ENCODE measurements at regions not wholly inside any gene's neighbourhood (a gene's known extent, or its start where the extent isn't known, plus 50 kb on each side); places are given as distances from the start of the nearest gene placed in this dataset.
A peak's percentile ranks its signal among the peaks of the same experiment; 100 is the strongest.

DNA sequence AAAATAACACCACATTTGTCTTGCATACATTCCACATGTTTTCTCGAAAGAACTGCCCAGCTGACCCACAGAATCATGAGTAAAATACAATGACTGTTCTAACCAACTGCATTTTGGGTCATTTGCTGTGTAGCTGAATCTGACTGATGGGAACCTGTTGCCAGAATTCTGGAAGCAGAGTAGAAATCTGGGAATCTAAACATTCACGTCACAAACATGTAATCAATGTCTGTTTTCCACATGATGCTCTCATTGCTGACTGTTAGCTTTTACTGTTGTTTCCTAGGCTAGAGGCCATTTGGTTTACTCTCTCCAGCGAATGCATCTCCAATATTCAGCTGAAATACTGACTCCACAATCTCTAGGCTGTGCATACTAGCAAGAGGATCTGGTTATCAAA lies 710.1 kb downstream of the KCNJ2 start (continued):
- TF ChIP-seq, protein P1, sequence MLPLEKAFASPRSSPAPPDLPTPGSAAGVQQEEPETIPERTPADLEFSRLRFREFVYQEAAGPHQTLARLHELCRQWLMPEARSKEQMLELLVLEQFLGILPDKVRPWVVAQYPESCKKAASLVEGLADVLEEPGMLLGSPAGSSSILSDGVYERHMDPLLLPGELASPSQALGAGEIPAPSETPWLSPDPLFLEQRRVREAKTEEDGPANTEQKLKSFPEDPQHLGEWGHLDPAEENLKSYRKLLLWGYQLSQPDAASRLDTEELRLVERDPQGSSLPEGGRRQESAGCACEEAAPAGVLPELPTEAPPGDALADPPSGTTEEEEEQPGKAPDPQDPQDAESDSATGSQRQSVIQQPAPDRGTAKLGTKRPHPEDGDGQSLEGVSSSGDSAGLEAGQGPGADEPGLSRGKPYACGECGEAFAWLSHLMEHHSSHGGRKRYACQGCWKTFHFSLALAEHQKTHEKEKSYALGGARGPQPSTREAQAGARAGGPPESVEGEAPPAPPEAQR (CRISPR knock-in tag; IDR thresholded peaks at IDR 0.05): no peak
- TF ChIP-seq PRRX2 (CRISPR knock-in tag; IDR thresholded peaks at IDR 0.05): no peak
- TF ChIP-seq, protein P2, sequence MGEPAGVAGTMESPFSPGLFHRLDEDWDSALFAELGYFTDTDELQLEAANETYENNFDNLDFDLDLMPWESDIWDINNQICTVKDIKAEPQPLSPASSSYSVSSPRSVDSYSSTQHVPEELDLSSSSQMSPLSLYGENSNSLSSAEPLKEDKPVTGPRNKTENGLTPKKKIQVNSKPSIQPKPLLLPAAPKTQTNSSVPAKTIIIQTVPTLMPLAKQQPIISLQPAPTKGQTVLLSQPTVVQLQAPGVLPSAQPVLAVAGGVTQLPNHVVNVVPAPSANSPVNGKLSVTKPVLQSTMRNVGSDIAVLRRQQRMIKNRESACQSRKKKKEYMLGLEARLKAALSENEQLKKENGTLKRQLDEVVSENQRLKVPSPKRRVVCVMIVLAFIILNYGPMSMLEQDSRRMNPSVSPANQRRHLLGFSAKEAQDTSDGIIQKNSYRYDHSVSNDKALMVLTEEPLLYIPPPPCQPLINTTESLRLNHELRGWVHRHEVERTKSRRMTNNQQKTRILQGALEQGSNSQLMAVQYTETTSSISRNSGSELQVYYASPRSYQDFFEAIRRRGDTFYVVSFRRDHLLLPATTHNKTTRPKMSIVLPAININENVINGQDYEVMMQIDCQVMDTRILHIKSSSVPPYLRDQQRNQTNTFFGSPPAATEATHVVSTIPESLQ (CRISPR knock-in tag; IDR thresholded peaks at IDR 0.05): no peak
- TF ChIP-seq ZNF138 (CRISPR knock-in tag; conservative IDR thresholded peaks at IDR 0.05): no peak
- TF ChIP-seq FOXK1 (CRISPR knock-in tag; IDR thresholded peaks at IDR 0.05): no peak
- TF ChIP-seq IRF2 (CRISPR knock-in tag; IDR thresholded peaks at IDR 0.05; ENCODE audit: borderline replicate concordance, low read depth): no peak
- TF ChIP-seq NFYB (CRISPR knock-in tag; conservative IDR thresholded peaks at IDR 0.05; ENCODE audit: low read depth): no peak
- no peak for TF ChIP-seq FOXP1 (CRISPR knock-in tag; IDR thresholded peaks at IDR 0.05; ENCODE audit: borderline replicate concordance)
- TF ChIP-seq RELA (CRISPR knock-in tag; IDR thresholded peaks at IDR 0.05; ENCODE audit: borderline replicate concordance): no peak

DNA sequence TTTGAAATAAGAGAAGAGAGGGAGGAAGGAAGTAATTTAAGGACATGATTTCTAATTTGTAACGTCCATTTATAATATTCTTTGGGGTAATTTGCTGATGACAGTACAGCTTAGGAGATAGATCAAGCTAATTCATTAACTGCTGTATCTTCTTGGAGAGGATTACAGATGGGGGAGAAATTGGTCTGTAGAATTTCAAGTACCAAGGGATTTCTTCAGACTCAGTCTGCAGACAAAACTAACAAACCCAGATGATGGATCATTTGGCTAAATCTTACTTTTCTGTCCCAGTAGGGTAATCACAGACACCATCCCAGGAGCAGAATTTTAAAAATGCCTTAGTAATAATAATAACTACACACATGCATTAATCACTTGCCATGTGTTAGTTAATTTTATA lies 711.8 kb downstream of the KCNJ2 start:
- POLR2A ChIA-PET: no interaction called here
- H3K9me3 Mint-ChIP-seq: peaks cover 22% of the 10 kb centered on the region
- no peak for DNase-seq (ENCODE audit: low spot score)

DNA sequence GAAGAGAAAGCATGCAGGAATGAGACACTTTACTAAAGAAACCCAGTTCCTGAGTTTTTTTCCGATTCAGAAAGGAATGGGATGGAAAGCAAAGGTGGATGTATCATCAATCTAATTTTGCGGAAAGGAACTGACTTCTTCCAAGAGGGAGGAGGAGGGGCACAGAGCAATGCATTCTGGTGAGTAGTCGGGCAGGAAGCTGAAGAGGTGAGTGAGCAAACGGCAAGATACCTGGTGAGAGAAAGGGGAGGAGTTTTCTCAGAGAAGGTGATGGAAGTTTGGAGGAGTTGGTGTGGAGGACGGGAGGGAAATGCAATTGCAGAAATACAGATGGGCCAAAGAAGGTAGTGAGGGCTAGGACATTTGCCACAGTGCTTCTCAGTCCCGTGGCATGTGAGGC lies 713.2 kb downstream of the KCNJ2 start:
- CTCF ChIA-PET: no interaction called here
- peaks cover 5% of the 10 kb centered on the region; the same call in 1 of the 2 replicates for H3K36me3 Mint-ChIP-seq
- no peak overlapping the region for H3K27ac Mint-ChIP-seq
- no peak overlapping the region for H3K4me3 Mint-ChIP-seq
- peaks cover 19% of the 10 kb centered on the region for H3K9me3 Mint-ChIP-seq
- H3K4me1 Mint-ChIP-seq: peaks cover 16% of the 10 kb centered on the region
- POLR2A ChIA-PET: no interaction called here
- ATAC-seq (peak; percentile 87), DNase-seq (ENCODE audit: low spot score) (no peak)
- H3K27me3 Mint-ChIP-seq (ENCODE audit: low read depth): no peaks in the 10 kb centered on the region; the same call in 1 of the 2 replicates
- TF ChIP-seq ZNF671 (CRISPR knock-in tag; IDR thresholded peaks at IDR 0.05): no peak
- TF ChIP-seq, protein P3, sequence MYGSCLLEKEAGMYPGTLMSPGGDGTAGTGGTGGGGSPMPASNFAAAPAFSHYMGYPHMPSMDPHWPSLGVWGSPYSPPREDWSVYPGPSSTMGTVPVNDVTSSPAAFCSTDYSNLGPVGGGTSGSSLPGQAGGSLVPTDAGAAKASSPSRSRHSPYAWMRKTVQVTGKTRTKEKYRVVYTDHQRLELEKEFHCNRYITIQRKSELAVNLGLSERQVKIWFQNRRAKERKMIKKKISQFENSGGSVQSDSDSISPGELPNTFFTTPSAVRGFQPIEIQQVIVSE (CRISPR knock-in tag; IDR thresholded peaks at IDR 0.05; ENCODE audit: borderline replicate concordance): no peak
- TF ChIP-seq, protein P4, sequence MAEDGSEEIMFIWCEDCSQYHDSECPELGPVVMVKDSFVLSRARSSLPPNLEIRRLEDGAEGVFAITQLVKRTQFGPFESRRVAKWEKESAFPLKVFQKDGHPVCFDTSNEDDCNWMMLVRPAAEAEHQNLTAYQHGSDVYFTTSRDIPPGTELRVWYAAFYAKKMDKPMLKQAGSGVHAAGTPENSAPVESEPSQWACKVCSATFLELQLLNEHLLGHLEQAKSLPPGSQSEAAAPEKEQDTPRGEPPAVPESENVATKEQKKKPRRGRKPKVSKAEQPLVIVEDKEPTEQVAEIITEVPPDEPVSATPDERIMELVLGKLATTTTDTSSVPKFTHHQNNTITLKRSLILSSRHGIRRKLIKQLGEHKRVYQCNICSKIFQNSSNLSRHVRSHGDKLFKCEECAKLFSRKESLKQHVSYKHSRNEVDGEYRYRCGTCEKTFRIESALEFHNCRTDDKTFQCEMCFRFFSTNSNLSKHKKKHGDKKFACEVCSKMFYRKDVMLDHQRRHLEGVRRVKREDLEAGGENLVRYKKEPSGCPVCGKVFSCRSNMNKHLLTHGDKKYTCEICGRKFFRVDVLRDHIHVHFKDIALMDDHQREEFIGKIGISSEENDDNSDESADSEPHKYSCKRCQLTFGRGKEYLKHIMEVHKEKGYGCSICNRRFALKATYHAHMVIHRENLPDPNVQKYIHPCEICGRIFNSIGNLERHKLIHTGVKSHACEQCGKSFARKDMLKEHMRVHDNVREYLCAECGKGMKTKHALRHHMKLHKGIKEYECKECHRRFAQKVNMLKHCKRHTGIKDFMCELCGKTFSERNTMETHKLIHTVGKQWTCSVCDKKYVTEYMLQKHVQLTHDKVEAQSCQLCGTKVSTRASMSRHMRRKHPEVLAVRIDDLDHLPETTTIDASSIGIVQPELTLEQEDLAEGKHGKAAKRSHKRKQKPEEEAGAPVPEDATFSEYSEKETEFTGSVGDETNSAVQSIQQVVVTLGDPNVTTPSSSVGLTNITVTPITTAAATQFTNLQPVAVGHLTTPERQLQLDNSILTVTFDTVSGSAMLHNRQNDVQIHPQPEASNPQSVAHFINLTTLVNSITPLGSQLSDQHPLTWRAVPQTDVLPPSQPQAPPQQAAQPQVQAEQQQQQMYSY (CRISPR knock-in tag; IDR thresholded peaks at IDR 0.05): no peak

More for the DNA sequence above, 711.8 kb downstream of the KCNJ2 start:
- TF ChIP-seq, protein P5, sequence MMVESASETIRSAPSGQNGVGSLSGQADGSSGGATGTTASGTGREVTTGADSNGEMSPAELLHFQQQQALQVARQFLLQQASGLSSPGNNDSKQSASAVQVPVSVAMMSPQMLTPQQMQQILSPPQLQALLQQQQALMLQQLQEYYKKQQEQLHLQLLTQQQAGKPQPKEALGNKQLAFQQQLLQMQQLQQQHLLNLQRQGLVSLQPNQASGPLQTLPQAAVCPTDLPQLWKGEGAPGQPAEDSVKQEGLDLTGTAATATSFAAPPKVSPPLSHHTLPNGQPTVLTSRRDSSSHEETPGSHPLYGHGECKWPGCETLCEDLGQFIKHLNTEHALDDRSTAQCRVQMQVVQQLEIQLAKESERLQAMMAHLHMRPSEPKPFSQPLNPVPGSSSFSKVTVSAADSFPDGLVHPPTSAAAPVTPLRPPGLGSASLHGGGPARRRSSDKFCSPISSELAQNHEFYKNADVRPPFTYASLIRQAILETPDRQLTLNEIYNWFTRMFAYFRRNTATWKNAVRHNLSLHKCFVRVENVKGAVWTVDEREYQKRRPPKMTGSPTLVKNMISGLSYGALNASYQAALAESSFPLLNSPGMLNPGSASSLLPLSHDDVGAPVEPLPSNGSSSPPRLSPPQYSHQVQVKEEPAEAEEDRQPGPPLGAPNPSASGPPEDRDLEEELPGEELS (CRISPR knock-in tag; IDR thresholded peaks at IDR 0.05): no peak
- no peak for TF ChIP-seq SMAD4 (CRISPR knock-in tag; IDR thresholded peaks at IDR 0.05)
- TF ChIP-seq KAT7 (CRISPR knock-in tag; IDR thresholded peaks at IDR 0.05; ENCODE audit: borderline replicate concordance): no peak
- TF ChIP-seq, protein P1 (CRISPR knock-in tag; IDR thresholded peaks at IDR 0.05): no peak
- TF ChIP-seq RORB (CRISPR knock-in tag; IDR thresholded peaks at IDR 0.05): no peak
- TF ChIP-seq PRRX2 (CRISPR knock-in tag; IDR thresholded peaks at IDR 0.05): no peak
- TF ChIP-seq OVOL2 (CRISPR knock-in tag; IDR thresholded peaks at IDR 0.05; ENCODE audit: borderline replicate concordance): no peak
- TF ChIP-seq IRF2 (CRISPR knock-in tag; IDR thresholded peaks at IDR 0.05; ENCODE audit: borderline replicate concordance, low read depth): no peak
- TF ChIP-seq FOXP1 (CRISPR knock-in tag; IDR thresholded peaks at IDR 0.05; ENCODE audit: borderline replicate concordance): no peak
- no peak for TF ChIP-seq CREB1 (CRISPR knock-in tag; IDR thresholded peaks at IDR 0.05)
- no peak for ATAC-seq
- H3K4me1 Mint-ChIP-seq: peaks cover 22% of the 10 kb centered on the region
- CTCF ChIA-PET: no interaction called here
- peaks cover 5% of the 10 kb centered on the region; the same call in 1 of the 2 replicates for H3K36me3 Mint-ChIP-seq
- no peaks in the 10 kb centered on the region; the same call in 1 of the 2 replicates for H3K27me3 Mint-ChIP-seq (ENCODE audit: low read depth)
- H3K4me3 Mint-ChIP-seq: no peak overlapping the region
- H3K27ac Mint-ChIP-seq: no peak overlapping the region
